A673 (cell line): ENCODE measurements at regions not wholly inside any gene's neighbourhood (a gene's known extent, or its start where the extent isn't known, plus 50 kb on each side); places are given as distances from the start of the nearest gene placed in this dataset.

ENCODE experiments used
- BruUV-seq: library from RNA; stranded (reverse); fragments of 400-500 nt; replicated peaks from 2 replicates; lab custom pipeline; 2021; lab: Mats Ljungman, UMichigan
- CTCF ChIA-PET: fragments of 300-600 bp; sonication (Branson Sonifier 250); formaldehyde crosslinking; loops from one replicate; lab custom pipeline; 2022; ENCODE audit warnings: antibody characterized with exemption; lab: Charles Lee
- POLR2A ChIA-PET: fragments of 300-600 bp; sonication (Branson Sonifier 250); formaldehyde crosslinking; loops from one replicate; lab custom pipeline; 2022; ENCODE audit warnings: antibody characterized with exemption; ENCODE audit not compliant: low non-redundant PET; lab: Charles Lee
- DNase-seq: peaks from one replicate; pipeline ENCODE4 v3.0.0-alpha.2; 2015; ENCODE audit warnings: low spot score
- H3K27ac ChIP-seq: fragments of 200-600 bp; sonication (generic); 2 replicates; pipeline ENCODE4 v1.5.1; 2016; ENCODE audit warnings: mixed run types, low read depth, mild to moderate bottlenecking, mixed read lengths, antibody characterized with exemption, low read length; ENCODE audit not compliant: poor library complexity, severe bottlenecking
- H3K27me3 ChIP-seq: fragments of 200-600 bp; sonication (generic); replicated peaks from 2 replicates; pipeline ENCODE4 v1.6.1; 2017; ENCODE audit warnings: mixed run types, low read depth, mild to moderate bottlenecking, mixed read lengths, antibody characterized with exemption, low read length; ENCODE audit not compliant: insufficient read depth, poor library complexity
- H3K36me3 ChIP-seq: fragments of 200-600 bp; sonication (generic); 2 replicates; pipeline ENCODE4 v1.6.1; 2016; ENCODE audit warnings: mixed run types, mild to moderate bottlenecking, mixed read lengths, antibody characterized with exemption, low read length; ENCODE audit not compliant: insufficient read depth, poor library complexity, severe bottlenecking
- H3K4me1 ChIP-seq: fragments of 200-600 bp; sonication (generic); 2 replicates; pipeline ENCODE4 v1.6.1; 2017; ENCODE audit warnings: mixed run types, mild to moderate bottlenecking, mixed read lengths, antibody characterized with exemption, low read length; ENCODE audit not compliant: insufficient read depth, poor library complexity, severe bottlenecking
- H3K4me3 ChIP-seq: fragments of 200-600 bp; sonication (generic); 2 replicates; pipeline ENCODE4 v1.5.1; 2016; ENCODE audit warnings: low read depth, mixed run types, mild to moderate bottlenecking, mixed read lengths, low read length; ENCODE audit not compliant: poor library complexity, severe bottlenecking
- H3K9me3 ChIP-seq: fragments of 200-600 bp; sonication (generic); 2 replicates; pipeline ENCODE4 v1.6.1; 2016; ENCODE audit warnings: mixed run types, low read depth, mild to moderate bottlenecking, mixed read lengths, antibody characterized with exemption, low read length; ENCODE audit not compliant: poor library complexity, severe bottlenecking
- EZH2 ChIP-seq: fragments of 200-600 bp; sonication (generic); IDR thresholded peaks from 2 replicates; pipeline ENCODE4 v1.6.1; 2017; ENCODE audit warnings: borderline replicate concordance, low read depth, mild to moderate bottlenecking, mixed read lengths, antibody characterized with exemption, low read length; ENCODE audit not compliant: poor library complexity, severe bottlenecking
- intact Hi-C: fragments of 100-400 bp; cut with micrococcal nuclease; formaldehyde crosslinking; loops from one replicate; pipeline ENCODE4 v1.10.0; 2022; ENCODE audit not compliant: unreplicated experiment
- TF ChIP-seq, protein P1 (sequence below): fragments of 300-800, 200-600 bp; sonication (generic); conservative IDR thresholded peaks from 2 replicates; pipeline ENCODE4 v1.5.1; 2017; ENCODE audit warnings: low read depth, mild to moderate bottlenecking, antibody characterized with exemption, low read length, moderate library complexity, mixed read lengths

- Histone ChIP-seq H3K36me3 (no peaks in the 10 kb centered on the region), H3K27ac (no peak overlapping the region), H3K9me3 (no peaks in the 10 kb centered on the region), H3K4me1 (no peaks in the 10 kb centered on the region), H3K27me3 (no peaks in the 10 kb centered on the region), H3K4me3 (no peak overlapping the region)
- CTCF ChIA-PET: no interaction called here
- no TSS peak for BruUV-seq
- no peak for DNase-seq
- intact Hi-C loops: no loop called here
- POLR2A ChIA-PET: no interaction called here
- no peak for TF ChIP-seq EZH2
- TF ChIP-seq, protein P1, sequence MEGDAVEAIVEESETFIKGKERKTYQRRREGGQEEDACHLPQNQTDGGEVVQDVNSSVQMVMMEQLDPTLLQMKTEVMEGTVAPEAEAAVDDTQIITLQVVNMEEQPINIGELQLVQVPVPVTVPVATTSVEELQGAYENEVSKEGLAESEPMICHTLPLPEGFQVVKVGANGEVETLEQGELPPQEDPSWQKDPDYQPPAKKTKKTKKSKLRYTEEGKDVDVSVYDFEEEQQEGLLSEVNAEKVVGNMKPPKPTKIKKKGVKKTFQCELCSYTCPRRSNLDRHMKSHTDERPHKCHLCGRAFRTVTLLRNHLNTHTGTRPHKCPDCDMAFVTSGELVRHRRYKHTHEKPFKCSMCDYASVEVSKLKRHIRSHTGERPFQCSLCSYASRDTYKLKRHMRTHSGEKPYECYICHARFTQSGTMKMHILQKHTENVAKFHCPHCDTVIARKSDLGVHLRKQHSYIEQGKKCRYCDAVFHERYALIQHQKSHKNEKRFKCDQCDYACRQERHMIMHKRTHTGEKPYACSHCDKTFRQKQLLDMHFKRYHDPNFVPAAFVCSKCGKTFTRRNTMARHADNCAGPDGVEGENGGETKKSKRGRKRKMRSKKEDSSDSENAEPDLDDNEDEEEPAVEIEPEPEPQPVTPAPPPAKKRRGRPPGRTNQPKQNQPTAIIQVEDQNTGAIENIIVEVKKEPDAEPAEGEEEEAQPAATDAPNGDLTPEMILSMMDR: no peak
Measured at GRCh38 chr14:79967001-79967400, 244.3 kb downstream of the DIO2 start.

DNA sequence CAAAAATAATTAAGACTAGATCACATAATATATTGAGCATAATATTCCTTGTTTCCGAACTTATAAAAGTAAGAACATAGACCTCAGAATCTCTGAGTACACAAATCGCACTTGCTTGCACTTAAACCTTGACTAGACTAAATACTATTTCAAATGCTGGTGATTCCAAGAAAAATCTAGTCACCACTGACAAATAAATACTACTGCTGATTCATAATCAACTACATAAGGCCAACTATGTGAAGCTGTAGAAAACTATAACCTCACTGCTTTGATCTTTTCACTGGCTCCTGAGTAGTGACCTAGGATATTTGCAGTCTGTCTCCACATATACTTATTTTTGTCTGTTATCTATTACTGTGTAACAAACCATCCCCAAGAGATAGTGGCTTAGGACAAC, 245.4 kb downstream of the DIO2 start:
- BruUV-seq: no TSS peak
- H3K36me3 ChIP-seq: no peaks in the 10 kb centered on the region
- POLR2A ChIA-PET: no interaction called here
- TF ChIP-seq, protein P1: no peak
- no peak for TF ChIP-seq EZH2
- intact Hi-C loops: no loop called here
- no peaks in the 10 kb centered on the region for H3K27me3 ChIP-seq
- no peak overlapping the region for H3K4me3 ChIP-seq
- H3K9me3 ChIP-seq: no peaks in the 10 kb centered on the region
- DNase-seq: no peak
- no peak overlapping the region for H3K27ac ChIP-seq
- no peaks in the 10 kb centered on the region for H3K4me1 ChIP-seq
- CTCF ChIA-PET: no interaction called here

- no TSS peak for BruUV-seq
- no peaks in the 10 kb centered on the region for H3K9me3 ChIP-seq
- POLR2A ChIA-PET: no interaction called here
- H3K27ac ChIP-seq: no peak overlapping the region
- no peaks in the 10 kb centered on the region for H3K4me1 ChIP-seq
- DNase-seq: no peak
- CTCF ChIA-PET: no interaction called here
- no peaks in the 10 kb centered on the region for H3K27me3 ChIP-seq
- TF ChIP-seq EZH2: no peak
- TF ChIP-seq, protein P1: no peak
- no peak overlapping the region for H3K4me3 ChIP-seq
- intact Hi-C loops: no loop called here
- no peaks in the 10 kb centered on the region for H3K36me3 ChIP-seq
Measured at GRCh38 chr14:79961197-79961596, 250.1 kb downstream of the DIO2 start.

DNA sequence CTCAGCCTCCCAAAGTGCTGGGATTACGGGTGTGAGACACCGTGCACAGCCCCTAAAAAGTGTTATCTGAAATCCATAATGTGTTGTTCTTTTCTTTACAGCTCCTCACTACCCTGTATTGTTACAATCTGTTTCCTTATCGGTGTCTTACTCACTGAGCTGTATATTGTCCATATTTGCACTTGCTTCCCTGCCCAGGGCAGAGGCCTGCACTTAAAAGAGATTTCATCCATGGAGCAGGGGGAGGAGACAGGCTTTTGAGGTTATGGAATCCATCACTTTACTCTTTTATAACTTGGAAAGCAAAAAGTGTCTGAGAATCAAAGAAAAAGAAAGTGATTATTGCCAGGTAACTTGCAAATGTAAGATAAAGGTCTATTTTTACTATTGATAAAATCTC, 251.0 kb downstream of the DIO2 start:
- Histone ChIP-seq H3K36me3 (no peaks in the 10 kb centered on the region), H3K4me3 (no peak overlapping the region), H3K4me1 (no peaks in the 10 kb centered on the region), H3K9me3 (no peaks in the 10 kb centered on the region), H3K27ac (no peak overlapping the region), H3K27me3 (no peaks in the 10 kb centered on the region)
- ChIA-PET POLR2A (no interaction called here), CTCF (no interaction called here)
- no peak for DNase-seq
- TF ChIP-seq, protein P1: no peak
- no TSS peak for BruUV-seq
- intact Hi-C loops: no loop called here
